PC-9 (cell line): ENCODE measurements at regions not wholly inside any gene's neighbourhood (a gene's known extent, or its start where the extent isn't known, plus 50 kb on each side); places are given as distances from the start of the nearest gene placed in this dataset.

Experiments
- BruUV-seq: library from RNA; stranded (reverse); fragments of 400-500 nt; replicated peaks from 2 replicates; lab custom pipeline; 2021; lab: Mats Ljungman, UMichigan
- CTCF ChIA-PET: fragments of 300-600 bp; sonication (Branson Sonifier 250); formaldehyde crosslinking; loops from one replicate; lab custom pipeline; 2022; ENCODE audit warnings: antibody characterized with exemption; lab: Charles Lee
- POLR2A ChIA-PET: fragments of 300-600 bp; sonication (Branson Sonifier 250); formaldehyde crosslinking; loops from one replicate; lab custom pipeline; 2022; ENCODE audit warnings: antibody characterized with exemption; ENCODE audit not compliant: unreplicated experiment; lab: Charles Lee
- DNase-seq, 2 experiments: peaks; one replicate each; pipeline versions ENCODE4 v3.0.0 to v3.0.0-alpha.2; 2015 to 2022; ENCODE audit warnings: mixed read lengths in 1 of 2
- H2AFZ ChIP-seq: fragments of 200-600 bp; sonication (generic); 2 replicates; pipeline ENCODE4 v1.8.1; 2017; ENCODE audit warnings: antibody characterized with exemption
- H3F3A ChIP-seq: fragments of 200-600 bp; sonication (generic); 2 replicates; pipeline ENCODE4 v1.8.1; 2017; ENCODE audit warnings: antibody characterized with exemption, mild to moderate bottlenecking, low read depth; ENCODE audit not compliant: insufficient read depth
- H3K27ac ChIP-seq: fragments of 200-600 bp; sonication (generic); 2 replicates; pipeline ENCODE4 v1.6.1; 2016; ENCODE audit warnings: mixed run types
- H3K27me3 ChIP-seq: fragments of 200-600 bp; sonication (generic); 2 replicates; pipeline ENCODE4 v1.6.1; 2016; ENCODE audit warnings: low read depth, mixed run types; ENCODE audit not compliant: insufficient read depth
- H3K36me3 ChIP-seq: fragments of 200-600 bp; sonication (generic); 2 replicates; pipeline ENCODE4 v1.6.1; 2016; ENCODE audit warnings: low read depth, mixed run types
- H3K4me1 ChIP-seq: fragments of 200-600 bp; sonication (generic); replicated peaks from 2 replicates; pipeline ENCODE4 v1.6.1; 2016; ENCODE audit warnings: mixed run types; ENCODE audit not compliant: insufficient read depth
- H3K4me2 ChIP-seq: fragments of 200-600 bp; sonication (generic); 2 replicates; pipeline ENCODE4 v1.6.1; 2017; ENCODE audit warnings: mixed run types
- H3K4me3 ChIP-seq: fragments of 200-600 bp; sonication (generic); 2 replicates; pipeline ENCODE4 v1.6.1; 2016; ENCODE audit warnings: mixed run types
- H3K79me2 ChIP-seq: fragments of 200-600 bp; sonication (generic); 2 replicates; pipeline ENCODE4 v1.6.1; 2017; ENCODE audit warnings: low read depth, mixed run types
- H3K9me2 ChIP-seq: fragments of 200-600 bp; sonication (generic); 2 replicates; pipeline ENCODE4 v1.8.1; 2017; ENCODE audit warnings: mild to moderate bottlenecking; ENCODE audit not compliant: insufficient read depth
- H3K9me3 ChIP-seq: fragments of 200-600 bp; sonication (generic); 2 replicates; pipeline ENCODE4 v1.8.1; 2016; ENCODE audit warnings: low read depth; ENCODE audit not compliant: insufficient read depth
- H4K20me1 ChIP-seq: fragments of 200-600 bp; sonication (generic); 2 replicates; pipeline ENCODE4 v1.8.1; 2017; ENCODE audit not compliant: insufficient read depth
- CTCF ChIP-seq: fragments of 200-600 bp; sonication (generic); conservative IDR thresholded peaks from 2 replicates; pipeline ENCODE4 v1.6.1; 2017; ENCODE audit warnings: mixed run types, antibody characterized with exemption, mild to moderate bottlenecking, moderate library complexity
- EZH2 ChIP-seq: fragments of 200-600 bp; sonication (generic); IDR thresholded peaks from 2 replicates; pipeline ENCODE4 v1.8.0; 2017; ENCODE audit warnings: antibody characterized with exemption, low read depth
- intact Hi-C: fragments of 100-400 bp; cut with micrococcal nuclease; formaldehyde crosslinking; loops from one replicate; pipeline ENCODE4 v1.10.0; 2022; ENCODE audit not compliant: unreplicated experiment

DNA sequence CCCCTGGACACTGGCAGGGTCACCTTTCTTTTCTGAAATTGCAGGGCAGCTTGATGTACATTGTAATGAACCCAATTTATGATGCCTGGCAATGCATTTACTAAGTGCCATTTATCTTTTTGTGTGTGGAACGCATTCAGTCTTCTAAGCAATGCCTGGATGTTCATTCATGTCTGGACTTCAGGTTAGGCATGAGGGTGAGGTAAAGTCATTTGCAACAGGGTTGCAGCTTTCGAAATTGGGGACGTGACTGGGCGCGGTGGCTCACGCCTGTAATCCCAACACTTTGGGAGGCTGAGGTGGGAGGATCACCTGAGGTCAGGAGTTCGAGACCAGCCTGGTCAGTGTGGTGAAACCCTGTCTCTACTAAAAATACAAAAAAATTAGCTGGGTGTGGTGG, 134.6 kb downstream of the SOX4 start:
- Histone ChIP-seq H3K9me2 (no peaks in the 10 kb centered on the region; the same call in 1 of the 2 replicates), H3K4me1 (peaks cover 29% of the 10 kb centered on the region), H3K4me2 (no peak overlapping the region), H2AFZ (no peak overlapping the region), H3K4me3 (no peak overlapping the region), H3K9me3 (no peaks in the 10 kb centered on the region), H3K36me3 (no peaks in the 10 kb centered on the region), H3K27me3 (no peaks in the 10 kb centered on the region), H4K20me1 (no peaks in the 10 kb centered on the region), H3K27ac (no peak overlapping the region), H3F3A (peaks cover 27% of the 10 kb centered on the region), H3K79me2 (no peaks in the 10 kb centered on the region)
- intact Hi-C loops = no loop called here
- ChIA-PET POLR2A (no interaction called here), CTCF (no interaction called here)
- no peak for DNase-seq
- TF ChIP-seq EZH2 (no peak), CTCF (no peak)
- no TSS peak for BruUV-seq

GRCh38 chr6:21729431-21729830, 135.9 kb downstream of the SOX4 start:
- Histone ChIP-seq H3K9me3 (no peaks in the 10 kb centered on the region), H3K27me3 (no peaks in the 10 kb centered on the region), H4K20me1 (no peaks in the 10 kb centered on the region), H3K27ac (no peak overlapping the region), H3K9me2 (no peaks in the 10 kb centered on the region; the same call in 1 of the 2 replicates), H3K36me3 (no peaks in the 10 kb centered on the region), H3K4me2 (no peak overlapping the region), H3F3A (peaks cover 27% of the 10 kb centered on the region), H3K4me1 (peaks cover 36% of the 10 kb centered on the region), H3K79me2 (no peaks in the 10 kb centered on the region), H3K4me3 (no peak overlapping the region), H2AFZ (no peak overlapping the region)
- TF ChIP-seq CTCF (no peak), EZH2 (no peak)
- POLR2A ChIA-PET = no interaction called here
- CTCF ChIA-PET = interaction anchor here (0.7 kb wide), 1 partner anchor 23 kb away, joined by 4 read pairs; no protein-coding TSS in a partner anchor
- no TSS peak for BruUV-seq
- intact Hi-C loops = no loop called here
- DNase-seq = no peak

DNA sequence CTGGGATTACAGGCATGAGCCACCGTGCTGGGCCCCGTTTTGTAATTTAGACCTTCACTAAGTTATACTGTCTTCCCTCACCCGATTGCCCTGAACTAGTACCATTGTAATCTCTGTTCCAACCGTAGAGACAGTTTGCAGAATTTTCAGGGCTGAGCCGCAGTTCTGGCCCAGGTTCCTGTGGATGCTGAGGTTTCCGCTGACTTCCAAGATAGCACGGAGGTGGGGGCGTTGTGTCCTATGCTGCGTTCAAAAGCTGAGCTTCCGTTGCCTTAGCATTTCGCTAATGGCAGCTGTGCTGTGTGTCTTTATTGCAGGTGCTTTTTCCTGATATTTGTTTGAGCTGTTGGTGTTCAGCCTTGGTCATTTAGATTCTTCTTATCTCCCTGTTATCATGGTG, 137.0 kb downstream of the SOX4 start:
- Histone ChIP-seq H3K9me3 (no peaks in the 10 kb centered on the region), H2AFZ (no peak overlapping the region), H3K9me2 (no peaks in the 10 kb centered on the region; the same call in 1 of the 2 replicates), H3K36me3 (no peaks in the 10 kb centered on the region), H3K79me2 (no peaks in the 10 kb centered on the region), H4K20me1 (no peaks in the 10 kb centered on the region), H3K27me3 (no peaks in the 10 kb centered on the region), H3K4me1 (peaks cover 39% of the 10 kb centered on the region), H3K27ac (peak overlapping the region; percentile 63; the same call in 1 of the 2 replicates), H3K4me2 (no peak overlapping the region; the same call in 1 of the 2 replicates), H3K4me3 (no peak overlapping the region), H3F3A (peaks cover 27% of the 10 kb centered on the region)
- BruUV-seq = no TSS peak
- DNase-seq = no peak
- TF ChIP-seq EZH2 (no peak), CTCF (no peak)
- CTCF ChIA-PET = no interaction called here
- intact Hi-C loops = loop anchor here (2.0 to 10.0 kb wide), 7 partner anchors 52 to 1164 kb away; no protein-coding TSS in a partner anchor
- POLR2A ChIA-PET = interaction anchor here (0.5 to 0.6 kb wide), 2 partner anchors 173 to 1517 kb away, joined by 3 to 5 read pairs; no protein-coding TSS in a partner anchor
